TTC549 (cell line): ENCODE measurements at regions not wholly inside any gene's neighbourhood (a gene's known extent, or its start where the extent isn't known, plus 50 kb on each side); places are given as distances from the start of the nearest gene placed in this dataset.
"Not testable (repeated sequence)": the region's sequence is repeated elsewhere in the genome, so short reads cannot be mapped to it uniquely, and the experiment has no call there.

Source experiments
- FAIRE-seq: peaks from 2 replicates; lab custom pipeline; 2012; peaks lifted over from hg19 to GRCh38; lab: Jason Lieb, UNC

- FAIRE-seq: no peak
Measured at GRCh38 chr6:115873901-115874300, 186.8 kb downstream of the FRK start.

GRCh38 chr6:115870464-115870863 is 190.2 kb downstream of the FRK start:
- no peak for FAIRE-seq

GRCh38 chr6:115865914-115866313 is 194.8 kb downstream of the FRK start:
- no peak for FAIRE-seq

- FAIRE-seq: no peak
Measured at GRCh38 chr6:115863211-115863610, 197.5 kb downstream of the FRK start.

- not testable (repeated sequence) for FAIRE-seq
Measured at GRCh38 chr6:115861658-115862057, 199.0 kb downstream of the FRK start.

- not testable (repeated sequence) for FAIRE-seq
Measured at GRCh38 chr6:115859577-115859976, 201.1 kb downstream of the FRK start.

GRCh38 chr6:115854866-115855665 is 205.6 kb downstream of the FRK start:
- no peak for FAIRE-seq

- FAIRE-seq: no peak
Measured at GRCh38 chr6:115847671-115848070, 213.0 kb downstream of the FRK start.

- FAIRE-seq: no peak
Measured at GRCh38 chr6:115843945-115844344, 216.7 kb downstream of the FRK start.

- no peak for FAIRE-seq
Measured at GRCh38 chr6:115842338-115842737, 218.4 kb downstream of the FRK start.

- no peak for FAIRE-seq
Measured at GRCh38 chr6:115839583-115840181, 221.0 kb downstream of the FRK start.

GRCh38 chr6:115838763-115839401 is 221.8 kb downstream of the FRK start:
- FAIRE-seq: no peak

GRCh38 chr6:115838216-115838615 is 222.5 kb downstream of the FRK start:
- FAIRE-seq: no peak

GRCh38 chr6:115836374-115836773 is 224.3 kb downstream of the FRK start:
- FAIRE-seq: not testable (repeated sequence)

GRCh38 chr6:115835314-115835713 is 225.4 kb downstream of the FRK start:
- FAIRE-seq: no peak

- not testable (repeated sequence) for FAIRE-seq
Measured at GRCh38 chr6:115834542-115834941, 226.1 kb downstream of the FRK start.

GRCh38 chr6:115832786-115833185 is 227.9 kb downstream of the FRK start:
- FAIRE-seq: no peak

GRCh38 chr6:115832186-115832585 is 228.5 kb downstream of the FRK start:
- no peak for FAIRE-seq

- FAIRE-seq: no peak
Measured at GRCh38 chr6:115830895-115831294, 229.8 kb downstream of the FRK start.

- FAIRE-seq: no peak
Measured at GRCh38 chr6:115821798-115822197, 238.9 kb downstream of the FRK start.

GRCh38 chr6:115819506-115819905 is 241.2 kb downstream of the FRK start:
- no peak for FAIRE-seq

- FAIRE-seq: no peak
Measured at GRCh38 chr6:115817161-115817560, 243.5 kb downstream of the FRK start.

GRCh38 chr6:115814907-115815306 is 245.8 kb downstream of the FRK start:
- no peak for FAIRE-seq
